GM23248 (cell line): ENCODE measurements at regions not wholly inside any gene's neighbourhood (a gene's known extent, or its start where the extent isn't known, plus 50 kb on each side); places are given as distances from the start of the nearest gene placed in this dataset.

Experiments used
- DNase-seq: peaks from one replicate; pipeline ENCODE4 v3.0.0-alpha.2; 2015
- H2AFZ ChIP-seq: fragments of 200-600 bp; sonication (generic); 2 replicates; pipeline ENCODE4 v1.6.1; 2016; ENCODE audit warnings: antibody characterized with exemption
- H3F3A ChIP-seq: fragments of 200-600 bp; sonication (generic); 2 replicates; pipeline ENCODE4 v1.6.1; 2016; ENCODE audit warnings: mild to moderate bottlenecking, antibody characterized with exemption, mixed run types; ENCODE audit not compliant: insufficient read depth
- H3K27ac ChIP-seq: fragments of 200-600 bp; sonication (generic); 2 replicates; pipeline ENCODE4 v1.5.1; 2016; ENCODE audit warnings: mild to moderate bottlenecking
- H3K27me3 ChIP-seq: fragments of 200-600 bp; sonication (generic); replicated peaks from 2 replicates; pipeline ENCODE4 v1.6.1; 2016; ENCODE audit warnings: mild to moderate bottlenecking; ENCODE audit not compliant: insufficient read depth
- H3K36me3 ChIP-seq: fragments of 200-600 bp; sonication (generic); 2 replicates; pipeline ENCODE4 v1.6.1; 2016; ENCODE audit warnings: low read depth, mild to moderate bottlenecking
- H3K4me1 ChIP-seq: fragments of 200-600 bp; sonication (generic); 2 replicates; pipeline ENCODE4 v1.6.1; 2016; ENCODE audit warnings: mild to moderate bottlenecking; ENCODE audit not compliant: insufficient read depth
- H3K4me2 ChIP-seq: fragments of 200-600 bp; sonication (generic); one replicate; pipeline ENCODE4 v1.6.1; 2016; ENCODE audit warnings: mild to moderate bottlenecking; ENCODE audit not compliant: unreplicated experiment
- H3K4me3 ChIP-seq: fragments of 200-600 bp; sonication (generic); 2 replicates; pipeline ENCODE4 v1.5.1; 2016; ENCODE audit warnings: mild to moderate bottlenecking
- H3K79me2 ChIP-seq: fragments of 200-600 bp; sonication (generic); 2 replicates; pipeline ENCODE4 v1.6.1; 2016; ENCODE audit warnings: mild to moderate bottlenecking; ENCODE audit not compliant: insufficient read depth
- H3K9ac ChIP-seq: fragments of 200-600 bp; sonication (generic); 2 replicates; pipeline ENCODE4 v1.6.1; 2016; ENCODE audit warnings: mild to moderate bottlenecking
- H3K9me2 ChIP-seq: fragments of 200-600 bp; sonication (generic); 2 replicates; pipeline ENCODE4 v1.6.1; 2016; ENCODE audit warnings: mixed run types, mild to moderate bottlenecking, moderate library complexity; ENCODE audit not compliant: insufficient read depth
- H3K9me3 ChIP-seq: fragments of 200-600 bp; sonication (generic); one replicate; pipeline ENCODE4 v1.6.1; 2017; ENCODE audit warnings: low read depth
- H4K20me1 ChIP-seq: fragments of 200-600 bp; sonication (generic); 2 replicates; pipeline ENCODE4 v1.6.0; 2016; ENCODE audit not compliant: insufficient read depth
- EZH2 ChIP-seq: fragments of 200-600 bp; sonication (generic); IDR thresholded peaks from 2 replicates; pipeline ENCODE4 v1.6.1; 2018; ENCODE audit warnings: antibody characterized with exemption, mild to moderate bottlenecking; ENCODE audit not compliant: insufficient read depth, poor library complexity, severe bottlenecking
- EZH2phosphoT487 ChIP-seq: fragments of 200-600 bp; sonication (generic); IDR thresholded peaks from 2 replicates; pipeline ENCODE4 v1.6.1; 2018; ENCODE audit warnings: antibody characterized with exemption, moderate library complexity, mild to moderate bottlenecking, low read depth; ENCODE audit not compliant: insufficient read depth
- WGBS, 2 experiments: methylation state at CpG; one replicate each; pipeline ENCODE4 v1.1.6; 2015 to 2017; ENCODE audit warnings: low lambda C conversion rate in 2 of 2, low coverage in 1 of 2; ENCODE audit errors: missing lambda C conversion rate in 2 of 2; 5-methylcytosine and 5-hydroxymethylcytosine counted together
- in situ Hi-C: fragments of 300-500 bp; cut with MboI; formaldehyde crosslinking; loops from 2 replicates; pipeline ENCODE4 v1.15.0; 2020

- in situ Hi-C loops = no loop called here
- TF ChIP-seq EZH2 = no peak
- no peak for TF ChIP-seq EZH2phosphoT487
- 32 to 35% methylated on average over 2 of the region's 2 CpGs for WGBS, 2 experiments
These were observed 77.4 kb upstream of the ANXA1 start for GRCh38 chr9:73074176-73074708.

GRCh38 chr9:73073337-73074175 lies 78.1 kb upstream of the ANXA1 start:
- in situ Hi-C loops = no loop called here
- Histone ChIP-seq H4K20me1 (no peaks in the 10 kb centered on the region), H3F3A (peaks cover 14% of the 10 kb centered on the region), H3K4me2 (peak overlapping the region; percentile 47), H3K9me3 (no peaks in the 10 kb centered on the region), H3K4me3 (peak overlapping the region; percentile 10; the same call in 1 of the 2 replicates), H2AFZ (peak overlapping the region; percentile 72), H3K36me3 (no peaks in the 10 kb centered on the region), H3K4me1 (peaks cover 18% of the 10 kb centered on the region), H3K27me3 (no peaks in the 10 kb centered on the region), H3K9ac (no peak overlapping the region), H3K79me2 (no peaks in the 10 kb centered on the region), H3K9me2 (no peaks in the 10 kb centered on the region), H3K27ac (peak overlapping the region; percentile 22)
- 8% methylated on average over 5 of the region's 5 CpGs for WGBS, 2 experiments
- peak; percentile 67 for DNase-seq
- TF ChIP-seq EZH2 = no peak
- TF ChIP-seq EZH2phosphoT487 = no peak

More at GRCh38 chr9:73074176-73074708, 77.4 kb upstream of the ANXA1 start:
- peaks cover 18% of the 10 kb centered on the region for H3K4me1 ChIP-seq
- H3F3A ChIP-seq = peaks cover 14% of the 10 kb centered on the region
- H3K36me3 ChIP-seq = no peaks in the 10 kb centered on the region
- 0 out of 2 replicates have a peak overlapping the region, but pooled peaks have one; percentile 10 for H3K4me3 ChIP-seq
- peak overlapping the region; percentile 22 for H3K27ac ChIP-seq
- no peaks in the 10 kb centered on the region for H3K9me2 ChIP-seq
- no peaks in the 10 kb centered on the region for H3K27me3 ChIP-seq
- H4K20me1 ChIP-seq = no peaks in the 10 kb centered on the region
- peak overlapping the region; percentile 72 for H2AFZ ChIP-seq
- H3K9me3 ChIP-seq = no peaks in the 10 kb centered on the region
- no peaks in the 10 kb centered on the region for H3K79me2 ChIP-seq
- H3K9ac ChIP-seq = no peak overlapping the region
- DNase-seq = no peak
- peak overlapping the region; percentile 47 for H3K4me2 ChIP-seq

- WGBS, 2 experiments = 72 to 88% methylated on average over 2 of the region's 2 CpGs
- no peaks in the 10 kb centered on the region for H3K9me2 ChIP-seq
- H3K79me2 ChIP-seq = no peaks in the 10 kb centered on the region
- no peaks in the 10 kb centered on the region for H3K4me1 ChIP-seq
- H3K4me3 ChIP-seq = no peak overlapping the region
- TF ChIP-seq EZH2 = no peak
- no peak for TF ChIP-seq EZH2phosphoT487
- no peak overlapping the region for H3K4me2 ChIP-seq
- H3K9me3 ChIP-seq = no peaks in the 10 kb centered on the region
- no peak overlapping the region for H2AFZ ChIP-seq
- H3K27ac ChIP-seq = no peak overlapping the region
- no peaks in the 10 kb centered on the region for H4K20me1 ChIP-seq
- in situ Hi-C loops = no loop called here
- H3K36me3 ChIP-seq = no peaks in the 10 kb centered on the region
- H3K27me3 ChIP-seq = no peaks in the 10 kb centered on the region
- DNase-seq = no peak
- no peaks in the 10 kb centered on the region for H3F3A ChIP-seq
- H3K9ac ChIP-seq = no peak overlapping the region
These were observed 84.6 kb upstream of the ANXA1 start for GRCh38 chr9:73067074-73067473.

GRCh38 chr9:73065439-73065838 lies 86.2 kb upstream of the ANXA1 start:
- H3K27ac ChIP-seq = no peak overlapping the region
- H3K4me1 ChIP-seq = no peaks in the 10 kb centered on the region
- H3K36me3 ChIP-seq = no peaks in the 10 kb centered on the region
- H3K9me3 ChIP-seq = no peaks in the 10 kb centered on the region
- H3K9me2 ChIP-seq = no peaks in the 10 kb centered on the region
- H3K27me3 ChIP-seq = no peaks in the 10 kb centered on the region
- no peaks in the 10 kb centered on the region for H4K20me1 ChIP-seq
- no peak for DNase-seq
- H2AFZ ChIP-seq = no peak overlapping the region
- WGBS, 2 experiments = 71 to 72% methylated on average over 6 of the region's 6 CpGs
- H3F3A ChIP-seq = no peaks in the 10 kb centered on the region
- H3K79me2 ChIP-seq = no peaks in the 10 kb centered on the region
- in situ Hi-C loops = no loop called here
- no peak overlapping the region for H3K4me2 ChIP-seq
- TF ChIP-seq EZH2 (no peak), EZH2phosphoT487 (no peak)
- no peak overlapping the region for H3K4me3 ChIP-seq
- no peak overlapping the region for H3K9ac ChIP-seq
